ENCODE measurements at regions not wholly inside any gene's neighbourhood (a gene's known extent, or its start where the extent isn't known, plus 50 kb on each side); places are given as distances from the start of the nearest gene placed in this dataset.
A peak's percentile ranks its signal among the peaks of the same experiment; 100 is the strongest.

DNA sequence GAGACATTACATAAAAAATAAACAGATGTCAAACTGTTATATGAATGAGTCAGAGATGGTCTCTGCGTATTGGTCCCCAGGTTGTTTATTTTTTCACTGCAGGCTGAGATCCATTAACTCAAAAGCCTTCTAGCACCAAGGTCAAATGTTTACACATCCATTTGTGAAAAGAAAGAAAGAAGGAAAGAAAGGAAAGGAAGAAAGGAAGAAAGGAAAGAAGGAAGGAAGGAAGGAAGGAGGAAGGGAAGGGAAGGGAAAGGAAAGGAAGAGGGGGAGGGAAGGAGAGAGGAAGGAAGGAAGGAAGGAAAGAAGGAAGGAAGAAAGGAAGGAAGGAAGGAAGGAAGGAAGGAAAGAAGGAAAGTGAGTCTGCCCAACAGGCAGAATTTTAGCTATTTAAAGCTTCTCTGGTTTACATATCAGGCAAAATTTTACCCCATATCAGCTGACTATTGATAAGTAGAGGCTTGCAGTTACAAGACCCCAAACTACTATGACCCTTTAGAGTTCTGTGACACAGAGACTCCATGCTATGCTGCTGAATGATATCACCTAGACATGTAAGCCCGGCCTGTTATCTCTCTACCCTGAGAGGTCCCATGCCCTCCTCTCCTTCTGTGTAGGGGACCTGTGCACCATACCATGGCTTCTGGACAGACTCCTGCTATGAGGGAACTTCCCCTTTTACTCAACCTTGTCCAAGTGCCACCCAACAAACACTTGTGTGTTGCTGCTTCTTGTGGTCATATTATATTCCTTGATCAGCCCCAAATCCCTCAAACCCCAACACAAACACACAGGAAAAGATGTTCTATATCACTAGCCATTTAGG is 59.0 kb downstream of the DRD1 start:
- Histone ChIP-seq H3K4ac (ENCODE audit: low read depth, low read length) (no peak overlapping the region), H2AK5ac (ENCODE audit: low read length) (no peak overlapping the region), H3K9ac (ENCODE audit: low read length) (no peak overlapping the region), H3K9me3 (ENCODE audit: insufficient read depth, low read depth, low read length) (peaks cover 1% of the 10 kb centered on the region), H3K27ac (ENCODE audit: low read depth, low read length) (no peak overlapping the region), H2AFZ (ENCODE audit: insufficient read depth, low read length, poor library complexity) (no peak overlapping the region), H3K27me3 (ENCODE audit: insufficient read depth, low read length) (no peaks in the 10 kb centered on the region), H4K12ac (ENCODE audit: low read depth, low read length) (no peak overlapping the region), H2BK12ac (ENCODE audit: low read length) (no peak overlapping the region), H3K23ac (ENCODE audit: low read length) (no peak overlapping the region), H3K4me1 (ENCODE audit: control insufficient read depth in 1 of 2, insufficient read depth in 2 of 2, low read length in 2 of 2) (no peaks in the 10 kb centered on the region), H3K4me3 (ENCODE audit: low read depth, low read length) (no peak overlapping the region), H2BK5ac (ENCODE audit: low read depth, low read length, poor library complexity) (no peak overlapping the region), H3K14ac (ENCODE audit: low read length) (no peak overlapping the region), H4K91ac (ENCODE audit: low read depth, low read length) (no peak overlapping the region), H2BK120ac (ENCODE audit: insufficient read depth, low read length, poor library complexity) (no peak overlapping the region), H3K18ac (ENCODE audit: low read length) (no peak overlapping the region), H3K4me2 (ENCODE audit: low read length) (no peak overlapping the region), H4K8ac (ENCODE audit: low read depth, low read length) (no peak overlapping the region), H3K79me1 (ENCODE audit: low read length) (no peaks in the 10 kb centered on the region), H3K79me2 (ENCODE audit: control insufficient read depth, insufficient read depth, low read length, poor library complexity) (no peaks in the 10 kb centered on the region), H3K36me3 (ENCODE audit: control insufficient read depth in 1 of 2, insufficient read depth in 2 of 2, low read length in 2 of 2) (no peaks in the 10 kb centered on the region)
- WGBS (ENCODE audit: extremely low coverage, insufficient coverage, insufficient read length), result no CpG with 5 or more reads among the region's 2 CpGs
- no peak for DNase-seq

GRCh38 chr5:175383350-175383749 is 60.6 kb downstream of the DRD1 start:
- Histone ChIP-seq H4K91ac (ENCODE audit: low read depth, low read length) (no peak overlapping the region), H3K4me2 (ENCODE audit: low read length) (no peak overlapping the region), H2AFZ (ENCODE audit: insufficient read depth, low read length, poor library complexity) (no peak overlapping the region), H2BK12ac (ENCODE audit: low read length) (no peak overlapping the region), H2AK5ac (ENCODE audit: low read length) (no peak overlapping the region), H3K36me3 (ENCODE audit: control insufficient read depth in 1 of 2, insufficient read depth in 2 of 2, low read length in 2 of 2) (no peaks in the 10 kb centered on the region), H3K4me3 (ENCODE audit: low read depth, low read length) (no peak overlapping the region), H3K9ac (ENCODE audit: low read length) (no peak overlapping the region), H3K4ac (ENCODE audit: low read depth, low read length) (no peak overlapping the region), H4K8ac (ENCODE audit: low read depth, low read length) (no peak overlapping the region), H3K27me3 (ENCODE audit: insufficient read depth, low read length) (no peaks in the 10 kb centered on the region), H3K9me3 (ENCODE audit: insufficient read depth, low read depth, low read length) (no peaks in the 10 kb centered on the region), H2BK5ac (ENCODE audit: low read depth, low read length, poor library complexity) (no peak overlapping the region), H3K4me1 (ENCODE audit: control insufficient read depth in 1 of 2, insufficient read depth in 2 of 2, low read length in 2 of 2) (peaks cover 0 to 3% of the 10 kb centered on the region in 2 experiments), H3K18ac (ENCODE audit: low read length) (no peak overlapping the region), H3K79me1 (ENCODE audit: low read length) (no peaks in the 10 kb centered on the region), H3K14ac (ENCODE audit: low read length) (no peak overlapping the region), H3K27ac (ENCODE audit: low read depth, low read length) (no peak overlapping the region), H2BK120ac (ENCODE audit: insufficient read depth, low read length, poor library complexity) (no peak overlapping the region), H4K12ac (ENCODE audit: low read depth, low read length) (no peak overlapping the region), H3K79me2 (ENCODE audit: control insufficient read depth, insufficient read depth, low read length, poor library complexity) (no peaks in the 10 kb centered on the region), H3K23ac (ENCODE audit: low read length) (no peak overlapping the region)
- no CpG with 5 or more reads among the region's 4 CpGs for WGBS (ENCODE audit: extremely low coverage, insufficient coverage, insufficient read length)
- peak; percentile 18 to 24 for DNase-seq

DNA sequence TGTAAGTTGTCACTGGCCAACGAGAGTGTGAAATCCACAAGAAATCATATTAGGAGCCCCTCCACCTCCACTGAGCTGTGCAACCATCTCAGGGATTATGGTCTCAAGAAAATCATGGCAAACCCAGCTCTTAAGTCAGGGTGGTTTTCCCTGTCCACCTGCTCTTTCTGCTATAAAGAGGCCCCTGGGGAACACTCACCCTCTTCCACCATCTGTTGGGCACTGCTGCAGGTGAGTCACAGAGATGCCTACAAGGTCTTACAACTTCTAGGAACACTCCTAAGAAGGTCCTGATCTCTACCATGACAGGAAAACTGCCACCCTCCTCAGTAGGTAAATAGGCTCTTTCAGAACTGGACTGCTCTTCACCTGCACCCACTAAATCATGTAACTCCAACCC is 61.8 kb downstream of the DRD1 start:
- no peaks in the 10 kb centered on the region for H3K79me1 ChIP-seq (ENCODE audit: low read length)
- H3K4me3 ChIP-seq (ENCODE audit: low read depth, low read length), result no peak overlapping the region
- H4K8ac ChIP-seq (ENCODE audit: low read depth, low read length), result no peak overlapping the region
- H3K4me2 ChIP-seq (ENCODE audit: low read length), result no peak overlapping the region
- no peak overlapping the region for H3K4ac ChIP-seq (ENCODE audit: low read depth, low read length)
- no peak overlapping the region for H2BK120ac ChIP-seq (ENCODE audit: insufficient read depth, low read length, poor library complexity)
- H3K18ac ChIP-seq (ENCODE audit: low read length), result no peak overlapping the region
- no peak overlapping the region for H3K9ac ChIP-seq (ENCODE audit: low read length)
- no CpG with 5 or more reads among the region's 1 CpG for WGBS (ENCODE audit: extremely low coverage, insufficient coverage, insufficient read length)
- H2AK5ac ChIP-seq (ENCODE audit: low read length), result no peak overlapping the region
- no peak overlapping the region for H4K91ac ChIP-seq (ENCODE audit: low read depth, low read length)
- H2AFZ ChIP-seq (ENCODE audit: insufficient read depth, low read length, poor library complexity), result no peak overlapping the region
- no peak overlapping the region for H3K14ac ChIP-seq (ENCODE audit: low read length)
- no peak overlapping the region for H2BK12ac ChIP-seq (ENCODE audit: low read length)
- H2BK5ac ChIP-seq (ENCODE audit: low read depth, low read length, poor library complexity), result no peak overlapping the region
- no peak overlapping the region for H4K12ac ChIP-seq (ENCODE audit: low read depth, low read length)
- H3K27ac ChIP-seq (ENCODE audit: low read depth, low read length), result no peak overlapping the region
- DNase-seq, result no peak
- peaks cover 0 to 3% of the 10 kb centered on the region in 2 experiments for H3K4me1 ChIP-seq (ENCODE audit: control insufficient read depth in 1 of 2, insufficient read depth in 2 of 2, low read length in 2 of 2)
- no peaks in the 10 kb centered on the region for H3K36me3 ChIP-seq (ENCODE audit: control insufficient read depth in 1 of 2, insufficient read depth in 2 of 2, low read length in 2 of 2)
- no peaks in the 10 kb centered on the region for H3K9me3 ChIP-seq (ENCODE audit: insufficient read depth, low read depth, low read length)
- H3K79me2 ChIP-seq (ENCODE audit: control insufficient read depth, insufficient read depth, low read length, poor library complexity), result no peaks in the 10 kb centered on the region
- no peaks in the 10 kb centered on the region for H3K27me3 ChIP-seq (ENCODE audit: insufficient read depth, low read length)
- H3K23ac ChIP-seq (ENCODE audit: low read length), result no peak overlapping the region

- no peak for DNase-seq
- Histone ChIP-seq H2AK5ac (ENCODE audit: low read length) (no peak overlapping the region), H3K27me3 (ENCODE audit: insufficient read depth, low read length) (no peaks in the 10 kb centered on the region), H3K4me3 (ENCODE audit: low read depth, low read length) (no peak overlapping the region), H3K79me2 (ENCODE audit: control insufficient read depth, insufficient read depth, low read length, poor library complexity) (no peaks in the 10 kb centered on the region), H4K8ac (ENCODE audit: low read depth, low read length) (no peak overlapping the region), H3K23ac (ENCODE audit: low read length) (no peak overlapping the region), H2BK120ac (ENCODE audit: insufficient read depth, low read length, poor library complexity) (no peak overlapping the region), H3K18ac (ENCODE audit: low read length) (no peak overlapping the region), H3K79me1 (ENCODE audit: low read length) (no peaks in the 10 kb centered on the region), H2BK12ac (ENCODE audit: low read length) (no peak overlapping the region), H3K4ac (ENCODE audit: low read depth, low read length) (no peak overlapping the region), H4K12ac (ENCODE audit: low read depth, low read length) (no peak overlapping the region), H2AFZ (ENCODE audit: insufficient read depth, low read length, poor library complexity) (no peak overlapping the region), H3K14ac (ENCODE audit: low read length) (no peak overlapping the region), H3K9me3 (ENCODE audit: insufficient read depth, low read depth, low read length) (no peaks in the 10 kb centered on the region), H3K36me3 (ENCODE audit: control insufficient read depth in 1 of 2, insufficient read depth in 2 of 2, low read length in 2 of 2) (no peaks in the 10 kb centered on the region), H3K9ac (ENCODE audit: low read length) (no peak overlapping the region), H4K91ac (ENCODE audit: low read depth, low read length) (no peak overlapping the region), H3K4me1 (ENCODE audit: control insufficient read depth in 1 of 2, insufficient read depth in 2 of 2, low read length in 2 of 2) (peaks cover 0 to 3% of the 10 kb centered on the region in 2 experiments), H3K4me2 (ENCODE audit: low read length) (no peak overlapping the region), H3K27ac (ENCODE audit: low read depth, low read length) (no peak overlapping the region), H2BK5ac (ENCODE audit: low read depth, low read length, poor library complexity) (no peak overlapping the region)
- WGBS (ENCODE audit: extremely low coverage, insufficient coverage, insufficient read length), result no CpG with 5 or more reads among the region's 4 CpGs
Observed at GRCh38 chr5:175381130-175381529, 62.9 kb downstream of the DRD1 start.
